Fibroblast of the aortic adventitia (primary cell): ENCODE measurements at regions not wholly inside any gene's neighbourhood (a gene's known extent, or its start where the extent isn't known, plus 50 kb on each side); places are given as distances from the start of the nearest gene placed in this dataset.

Experiments
- DNase-seq: peaks from one replicate; pipeline ENCODE4 v3.0.0-alpha.2; 2010; ENCODE audit warnings: low read depth
- H3K4me3 ChIP-seq: 2 replicates; pipeline ENCODE4 v1.5.1; 2011; ENCODE audit warnings: low read depth, mild to moderate bottlenecking, control low read depth, low read length, moderate library complexity
- TF ChIP-seq, protein P1 (sequence below): IDR thresholded peaks from 2 replicates; pipeline ENCODE4 v1.5.1; 2011; ENCODE audit warnings: mild to moderate bottlenecking, low read length, control low read depth, inconsistent platforms; ENCODE audit not compliant: insufficient read depth

DNA sequence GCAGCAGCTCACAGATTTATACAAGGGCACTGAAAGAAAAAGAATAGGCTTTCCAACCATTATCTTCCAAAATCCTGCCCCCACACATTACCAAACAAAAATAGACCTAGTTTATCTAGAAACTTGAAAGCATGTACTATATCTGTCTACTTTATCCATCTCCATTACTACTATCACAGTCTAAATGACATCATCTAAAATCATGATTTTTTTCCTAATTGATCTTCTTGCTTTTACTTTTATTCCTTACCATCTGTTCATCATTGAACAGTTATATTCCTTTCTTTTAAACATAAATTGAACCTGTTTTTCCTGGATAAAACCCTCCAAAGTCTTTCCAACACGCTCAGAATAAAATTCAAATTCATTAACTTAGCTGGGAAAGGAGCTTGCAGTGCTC is 414.7 kb downstream of the KCTD12 start:
- TF ChIP-seq, protein P1, sequence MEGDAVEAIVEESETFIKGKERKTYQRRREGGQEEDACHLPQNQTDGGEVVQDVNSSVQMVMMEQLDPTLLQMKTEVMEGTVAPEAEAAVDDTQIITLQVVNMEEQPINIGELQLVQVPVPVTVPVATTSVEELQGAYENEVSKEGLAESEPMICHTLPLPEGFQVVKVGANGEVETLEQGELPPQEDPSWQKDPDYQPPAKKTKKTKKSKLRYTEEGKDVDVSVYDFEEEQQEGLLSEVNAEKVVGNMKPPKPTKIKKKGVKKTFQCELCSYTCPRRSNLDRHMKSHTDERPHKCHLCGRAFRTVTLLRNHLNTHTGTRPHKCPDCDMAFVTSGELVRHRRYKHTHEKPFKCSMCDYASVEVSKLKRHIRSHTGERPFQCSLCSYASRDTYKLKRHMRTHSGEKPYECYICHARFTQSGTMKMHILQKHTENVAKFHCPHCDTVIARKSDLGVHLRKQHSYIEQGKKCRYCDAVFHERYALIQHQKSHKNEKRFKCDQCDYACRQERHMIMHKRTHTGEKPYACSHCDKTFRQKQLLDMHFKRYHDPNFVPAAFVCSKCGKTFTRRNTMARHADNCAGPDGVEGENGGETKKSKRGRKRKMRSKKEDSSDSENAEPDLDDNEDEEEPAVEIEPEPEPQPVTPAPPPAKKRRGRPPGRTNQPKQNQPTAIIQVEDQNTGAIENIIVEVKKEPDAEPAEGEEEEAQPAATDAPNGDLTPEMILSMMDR = no peak
- no peak overlapping the region for H3K4me3 ChIP-seq
- no peak for DNase-seq

DNA sequence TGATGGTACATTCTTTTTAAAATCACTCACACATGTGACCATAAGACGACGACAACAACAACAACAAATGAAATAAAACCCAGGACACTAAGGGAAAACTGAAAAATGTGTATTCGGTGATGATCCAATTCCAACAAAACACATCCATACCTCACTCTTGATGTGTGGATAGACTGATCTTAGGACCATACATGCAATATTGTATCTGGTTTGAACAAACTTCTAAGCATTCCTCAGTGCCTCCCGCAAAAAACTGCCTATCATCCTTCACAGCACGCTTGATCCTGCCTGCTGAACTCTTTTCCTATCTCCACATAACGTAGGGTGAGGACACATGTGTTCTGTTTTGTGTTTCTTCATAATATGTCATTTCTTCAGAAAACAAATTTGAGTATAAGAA is 415.2 kb downstream of the KCTD12 start:
- H3K4me3 ChIP-seq = no peak overlapping the region
- TF ChIP-seq, protein P1 = no peak
- DNase-seq = no peak

DNA sequence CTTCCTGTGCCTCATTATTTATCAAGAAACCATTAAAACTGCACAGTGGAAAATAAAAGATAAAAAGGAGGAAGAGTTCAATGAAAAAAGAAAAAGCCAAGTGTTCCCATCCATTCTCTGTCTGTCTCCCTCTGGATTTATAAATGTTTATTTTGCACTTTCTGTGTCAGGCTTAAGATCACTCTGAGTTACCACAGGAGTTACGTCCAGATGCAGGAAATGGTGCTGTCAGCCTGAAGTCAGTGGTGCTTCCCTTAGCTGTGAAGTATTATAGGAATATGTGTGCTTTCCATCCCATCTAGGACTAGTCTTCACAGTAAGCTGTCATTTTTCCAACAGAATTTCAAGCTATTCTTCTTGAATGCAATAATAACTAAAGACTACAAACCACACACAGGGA is 420.2 kb downstream of the KCTD12 start:
- TF ChIP-seq, protein P1 = no peak
- no peak for DNase-seq
- no peak overlapping the region for H3K4me3 ChIP-seq

DNA sequence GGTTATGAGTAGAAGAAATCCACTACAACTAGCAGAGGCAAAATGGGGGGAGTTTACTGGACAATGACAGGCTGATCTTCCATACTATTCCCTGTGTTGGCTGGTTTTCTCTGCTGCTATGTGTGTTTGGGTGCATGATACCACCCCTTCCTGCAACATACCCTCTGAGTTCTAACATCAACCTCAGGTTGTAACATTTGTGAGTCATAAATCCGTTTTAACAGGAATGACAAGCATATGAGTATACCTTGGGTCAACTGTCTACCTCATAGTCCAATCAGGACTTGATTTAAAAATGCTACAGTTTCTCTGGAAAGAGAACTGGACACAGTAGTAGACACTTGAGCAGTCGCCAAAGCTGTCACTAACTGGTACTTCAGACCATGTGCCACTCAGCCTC is 422.9 kb downstream of the KCTD12 start:
- H3K4me3 ChIP-seq = no peak overlapping the region
- TF ChIP-seq, protein P1 = no peak
- DNase-seq = no peak

DNA sequence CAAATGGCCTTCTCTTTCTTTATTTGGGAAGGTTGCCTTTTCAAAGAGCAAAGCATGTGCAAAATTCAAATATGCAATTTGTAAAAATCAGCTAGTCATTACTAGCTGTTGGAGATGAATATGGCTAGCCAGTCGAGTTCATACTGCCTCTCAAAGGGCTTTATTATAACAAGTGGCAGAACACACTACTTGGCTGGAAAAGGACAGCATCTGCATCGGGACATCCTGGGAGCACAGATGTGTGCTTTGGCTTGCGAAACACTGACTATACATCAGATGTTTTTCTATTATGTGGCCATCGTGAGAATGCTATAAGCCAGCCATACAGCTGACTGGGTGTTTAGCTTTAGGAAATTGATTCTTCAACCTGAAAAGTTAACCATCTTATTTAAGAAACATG is 424.2 kb downstream of the KCTD12 start:
- TF ChIP-seq, protein P1 = no peak
- H3K4me3 ChIP-seq = no peak overlapping the region
- no peak for DNase-seq

DNA sequence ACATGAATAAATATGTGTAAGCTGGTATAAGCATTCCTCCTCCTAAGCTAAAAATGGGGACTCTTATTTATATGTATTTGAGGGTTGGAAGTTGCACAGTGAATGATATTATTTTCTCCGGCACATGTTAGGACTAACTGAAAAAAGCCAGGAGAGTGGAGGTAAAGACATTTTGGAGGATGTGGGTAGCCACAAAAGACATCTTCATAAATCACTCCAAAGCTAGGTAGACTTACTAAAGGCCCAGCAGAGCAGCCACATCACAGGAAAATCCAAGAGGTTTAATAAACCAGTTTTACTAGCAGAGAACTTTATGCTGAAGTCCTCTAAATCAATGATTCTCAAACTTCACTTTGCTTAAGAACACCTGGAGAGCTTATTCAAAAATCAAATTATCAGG is 424.7 kb downstream of the KCTD12 start:
- DNase-seq = no peak
- H3K4me3 ChIP-seq = no peak overlapping the region
- TF ChIP-seq, protein P1 = no peak

DNA sequence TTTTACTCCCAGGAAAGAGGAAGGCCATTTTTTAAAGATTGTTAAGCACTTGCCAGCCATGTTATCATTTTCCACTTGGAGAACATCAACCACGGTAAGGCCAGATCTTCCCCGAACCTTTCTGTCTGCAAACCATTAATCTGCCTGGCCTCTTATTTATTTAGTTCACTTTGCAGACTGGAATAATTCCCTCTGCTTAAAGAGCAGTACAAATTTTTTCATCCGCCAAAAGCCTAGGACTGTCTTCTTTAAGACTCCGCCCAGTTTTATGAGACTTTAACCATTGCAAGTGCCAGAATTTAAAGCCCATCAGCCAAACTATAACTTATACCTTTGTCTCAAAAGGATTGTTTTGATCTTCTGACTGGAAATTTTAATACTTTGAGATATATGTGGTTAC is 426.3 kb downstream of the KCTD12 start:
- no peak for DNase-seq
- H3K4me3 ChIP-seq = no peak overlapping the region
- TF ChIP-seq, protein P1 = no peak
